ENCODE measurements at regions not wholly inside any gene's neighbourhood (a gene's known extent, or its start where the extent isn't known, plus 50 kb on each side); places are given as distances from the start of the nearest gene placed in this dataset.
A peak's percentile ranks its signal among the peaks of the same experiment; 100 is the strongest.

DNA sequence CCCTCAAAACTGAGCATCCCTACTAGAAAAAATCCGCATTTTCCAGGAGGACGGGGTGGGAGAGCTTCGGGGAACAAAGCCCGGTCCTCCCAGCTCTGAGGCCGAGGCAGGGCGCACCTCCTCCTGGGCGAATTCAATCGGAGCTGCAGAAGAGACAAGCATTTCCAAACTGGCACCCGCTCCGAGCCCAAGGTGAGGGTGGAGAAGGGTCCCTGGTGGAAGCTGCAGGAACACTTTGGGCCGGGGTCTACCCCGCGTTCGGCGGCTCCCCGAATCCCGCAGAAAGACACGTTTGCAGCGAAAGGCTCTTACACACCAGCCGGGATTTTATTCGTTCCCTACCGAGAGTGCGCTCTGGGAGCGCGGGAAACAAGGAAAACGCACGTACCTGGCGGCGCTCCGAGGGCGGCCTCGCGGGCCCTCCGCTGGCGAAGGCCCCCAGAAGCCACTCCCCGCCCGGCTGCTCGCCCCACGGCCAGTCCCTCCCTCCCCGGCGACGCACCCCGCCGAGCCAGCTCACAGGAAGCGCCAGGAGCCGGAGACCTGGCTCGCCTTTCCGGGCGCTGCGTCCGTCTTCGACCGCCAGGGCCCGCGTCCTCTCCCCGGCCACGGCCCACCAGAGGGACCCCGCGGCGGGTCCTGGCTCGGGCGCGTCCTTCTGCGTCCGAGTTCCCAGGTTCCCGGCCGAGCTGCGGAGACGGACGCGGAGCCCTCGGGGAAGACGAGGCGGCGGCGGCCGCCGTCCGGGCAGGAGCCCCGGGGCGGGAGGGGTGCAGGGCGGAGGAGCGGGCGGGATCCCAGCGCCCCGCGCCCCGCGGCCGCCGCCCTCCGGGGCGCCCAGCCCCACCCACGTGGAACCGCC, 49.8 kb upstream of the BAHCC1 start:
- DNase-seq: peak; percentile 87

More for the DNA sequence above, 49.8 kb upstream of the BAHCC1 start:
- in situ Hi-C loops (cut with HindIII; ENCODE audit: low pct_ligation_motif_present, low pct_unique_long_range_greater_than_20kb, low sequenced_read_pairs): no loop called here
